ENCODE measurements at regions not wholly inside any gene's neighbourhood (a gene's known extent, or its start where the extent isn't known, plus 50 kb on each side); places are given as distances from the start of the nearest gene placed in this dataset.
"Not testable (repeated sequence)": the region's sequence is repeated elsewhere in the genome, so short reads cannot be mapped to it uniquely, and the experiment has no call there.

- no peak for DNase-seq (ENCODE audit: low spot score)
These were observed 110.6 kb downstream of the TMEM121 start for GRCh38 chr14:105636935-105637334.

GRCh38 chr14:105637345-105637744, 111.0 kb downstream of the TMEM121 start:
- not testable (repeated sequence) for DNase-seq (ENCODE audit: low spot score)

- not testable (repeated sequence) for DNase-seq (ENCODE audit: low spot score)
These were observed 113.9 kb downstream of the TMEM121 start for GRCh38 chr14:105639969-105640931.

GRCh38 chr14:105641075-105641937, 114.9 kb downstream of the TMEM121 start:
- DNase-seq (ENCODE audit: low spot score): no peak

GRCh38 chr14:105641951-105642350, 115.6 kb downstream of the TMEM121 start:
- DNase-seq (ENCODE audit: low spot score): not testable (repeated sequence)

- not testable (repeated sequence) for DNase-seq (ENCODE audit: low spot score)
These were observed 116.1 kb downstream of the TMEM121 start for GRCh38 chr14:105642486-105642885.

GRCh38 chr14:105643406-105644052, 117.1 kb downstream of the TMEM121 start:
- not testable (repeated sequence) for DNase-seq (ENCODE audit: low spot score)

- not testable (repeated sequence) for DNase-seq (ENCODE audit: low spot score)
These were observed 117.7 kb downstream of the TMEM121 start for GRCh38 chr14:105644053-105644435.

GRCh38 chr14:105644457-105644856, 118.1 kb downstream of the TMEM121 start:
- not testable (repeated sequence) for DNase-seq (ENCODE audit: low spot score)

- DNase-seq (ENCODE audit: low spot score): not testable (repeated sequence)
These were observed 118.5 kb downstream of the TMEM121 start for GRCh38 chr14:105644891-105645290.

GRCh38 chr14:105645389-105645788, 119.0 kb downstream of the TMEM121 start:
- not testable (repeated sequence) for DNase-seq (ENCODE audit: low spot score)

GRCh38 chr14:105646175-105646574, 119.8 kb downstream of the TMEM121 start:
- no peak for DNase-seq (ENCODE audit: low spot score)

GRCh38 chr14:105646711-105647281, 120.4 kb downstream of the TMEM121 start:
- DNase-seq (ENCODE audit: low spot score): not testable (repeated sequence)

- not testable (repeated sequence) for DNase-seq (ENCODE audit: low spot score)
These were observed 121.0 kb downstream of the TMEM121 start for GRCh38 chr14:105647426-105647783.

GRCh38 chr14:105647784-105648608, 121.6 kb downstream of the TMEM121 start:
- DNase-seq (ENCODE audit: low spot score): no peak

- DNase-seq (ENCODE audit: low spot score): not testable (repeated sequence)
These were observed 122.5 kb downstream of the TMEM121 start for GRCh38 chr14:105648609-105649535.

- not testable (repeated sequence) for DNase-seq (ENCODE audit: low spot score)
These were observed 125.9 kb downstream of the TMEM121 start for GRCh38 chr14:105652317-105652716.

GRCh38 chr14:105653921-105654320, 127.5 kb downstream of the TMEM121 start:
- DNase-seq (ENCODE audit: low spot score): not testable (repeated sequence)

- not testable (repeated sequence) for DNase-seq (ENCODE audit: low spot score)
These were observed 132.9 kb downstream of the TMEM121 start for GRCh38 chr14:105659255-105659654.
